ENCODE measurements at regions not wholly inside any gene's neighbourhood (a gene's known extent, or its start where the extent isn't known, plus 50 kb on each side); places are given as distances from the start of the nearest gene placed in this dataset.
"Not testable (repeated sequence)": the region's sequence is repeated elsewhere in the genome, so short reads cannot be mapped to it uniquely, and the experiment has no call there.

DNA sequence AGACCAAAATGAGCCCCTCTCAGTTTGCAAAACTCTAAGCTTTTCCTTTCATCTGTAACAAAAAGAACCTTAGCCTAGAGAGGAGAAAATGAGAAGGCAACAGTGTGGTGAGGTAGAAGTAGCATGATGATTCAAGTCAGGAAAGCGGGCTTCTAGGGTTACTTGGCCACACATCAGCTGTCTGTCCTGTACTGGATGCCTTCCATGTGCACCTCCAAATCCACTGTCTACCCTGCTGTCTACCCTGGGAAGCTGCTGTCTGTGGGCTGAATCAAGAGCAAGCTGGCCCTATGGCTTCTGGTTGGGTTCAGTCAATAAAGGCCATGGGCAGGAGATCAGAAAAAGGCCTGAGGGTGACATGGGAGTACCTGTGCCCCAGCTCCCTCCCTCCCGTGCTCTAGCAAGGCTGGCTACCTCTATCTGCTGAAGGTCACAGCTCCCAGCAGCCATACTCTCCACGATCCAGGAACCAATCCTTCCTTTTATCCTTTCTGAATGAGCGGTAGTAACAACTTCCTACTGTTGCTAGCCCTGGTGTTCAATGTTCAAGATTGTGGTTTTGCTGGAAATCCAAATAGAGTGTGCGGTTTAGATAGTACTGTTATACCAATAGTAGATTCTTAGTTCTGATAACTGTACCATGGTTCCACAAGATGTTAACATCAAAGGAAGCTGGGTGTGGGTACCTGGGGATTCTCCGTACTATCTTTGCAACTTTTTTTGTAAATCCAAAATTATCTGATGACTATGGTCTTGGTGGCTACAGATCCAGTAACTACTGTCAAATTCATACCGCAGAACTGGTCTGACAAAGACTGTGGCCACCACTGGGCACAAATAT, 191.0 kb downstream of the ESM1 start:
- no peaks in the 10 kb centered on the region for H3K36me3 ChIP-seq (ENCODE audit: control insufficient read depth, insufficient read depth, low read length)
- TF ChIP-seq, protein P1, sequence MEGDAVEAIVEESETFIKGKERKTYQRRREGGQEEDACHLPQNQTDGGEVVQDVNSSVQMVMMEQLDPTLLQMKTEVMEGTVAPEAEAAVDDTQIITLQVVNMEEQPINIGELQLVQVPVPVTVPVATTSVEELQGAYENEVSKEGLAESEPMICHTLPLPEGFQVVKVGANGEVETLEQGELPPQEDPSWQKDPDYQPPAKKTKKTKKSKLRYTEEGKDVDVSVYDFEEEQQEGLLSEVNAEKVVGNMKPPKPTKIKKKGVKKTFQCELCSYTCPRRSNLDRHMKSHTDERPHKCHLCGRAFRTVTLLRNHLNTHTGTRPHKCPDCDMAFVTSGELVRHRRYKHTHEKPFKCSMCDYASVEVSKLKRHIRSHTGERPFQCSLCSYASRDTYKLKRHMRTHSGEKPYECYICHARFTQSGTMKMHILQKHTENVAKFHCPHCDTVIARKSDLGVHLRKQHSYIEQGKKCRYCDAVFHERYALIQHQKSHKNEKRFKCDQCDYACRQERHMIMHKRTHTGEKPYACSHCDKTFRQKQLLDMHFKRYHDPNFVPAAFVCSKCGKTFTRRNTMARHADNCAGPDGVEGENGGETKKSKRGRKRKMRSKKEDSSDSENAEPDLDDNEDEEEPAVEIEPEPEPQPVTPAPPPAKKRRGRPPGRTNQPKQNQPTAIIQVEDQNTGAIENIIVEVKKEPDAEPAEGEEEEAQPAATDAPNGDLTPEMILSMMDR (IDR thresholded peaks at IDR 0.05; ENCODE audit: insufficient read depth, low read depth, low read length), result no peak
- H3K27me3 ChIP-seq (ENCODE audit: control insufficient read depth, insufficient read depth, low read length), result no peaks in the 10 kb centered on the region
- DNase-seq (ENCODE audit: low read depth), result no peak
- ChIA-PET POLR2A (no interaction called here), CTCF (no interaction called here)
- H3K4me3 ChIP-seq (ENCODE audit: low read depth, low read length), result no peak overlapping the region

GRCh38 chr5:54793468-54794134, 191.8 kb downstream of the ESM1 start:
- TF ChIP-seq, protein P1 (IDR thresholded peaks at IDR 0.05; ENCODE audit: insufficient read depth, low read depth, low read length), result no peak
- CTCF ChIA-PET, result no interaction called here
- H3K27me3 ChIP-seq (ENCODE audit: control insufficient read depth, insufficient read depth, low read length), result no peaks in the 10 kb centered on the region
- POLR2A ChIA-PET, result no interaction called here
- peak; percentile 19 for DNase-seq (ENCODE audit: low read depth)
- no peaks in the 10 kb centered on the region for H3K36me3 ChIP-seq (ENCODE audit: control insufficient read depth, insufficient read depth, low read length)
- H3K4me3 ChIP-seq (ENCODE audit: low read depth, low read length), result no peak overlapping the region

- Histone ChIP-seq H3K27me3 (ENCODE audit: control insufficient read depth, insufficient read depth, low read length) (no peaks in the 10 kb centered on the region), H3K4me3 (ENCODE audit: low read depth, low read length) (no peak overlapping the region), H3K36me3 (ENCODE audit: control insufficient read depth, insufficient read depth, low read length) (no peaks in the 10 kb centered on the region)
- POLR2A ChIA-PET, result no interaction called here
- TF ChIP-seq, protein P1 (IDR thresholded peaks at IDR 0.05; ENCODE audit: insufficient read depth, low read depth, low read length), result no peak
- DNase-seq (ENCODE audit: low read depth), result no peak
- CTCF ChIA-PET, result interaction anchor here (0.7 kb wide), 1 partner anchor 1768 kb away, joined by 4 read pairs; no protein-coding TSS in a partner anchor
Observed at GRCh38 chr5:54792611-54793404, 192.6 kb downstream of the ESM1 start.

- POLR2A ChIA-PET, CTCF ChIA-PET: not testable (repeated sequence)
Observed at GRCh38 chr5:54787910-54788309, 197.5 kb downstream of the ESM1 start.

DNA sequence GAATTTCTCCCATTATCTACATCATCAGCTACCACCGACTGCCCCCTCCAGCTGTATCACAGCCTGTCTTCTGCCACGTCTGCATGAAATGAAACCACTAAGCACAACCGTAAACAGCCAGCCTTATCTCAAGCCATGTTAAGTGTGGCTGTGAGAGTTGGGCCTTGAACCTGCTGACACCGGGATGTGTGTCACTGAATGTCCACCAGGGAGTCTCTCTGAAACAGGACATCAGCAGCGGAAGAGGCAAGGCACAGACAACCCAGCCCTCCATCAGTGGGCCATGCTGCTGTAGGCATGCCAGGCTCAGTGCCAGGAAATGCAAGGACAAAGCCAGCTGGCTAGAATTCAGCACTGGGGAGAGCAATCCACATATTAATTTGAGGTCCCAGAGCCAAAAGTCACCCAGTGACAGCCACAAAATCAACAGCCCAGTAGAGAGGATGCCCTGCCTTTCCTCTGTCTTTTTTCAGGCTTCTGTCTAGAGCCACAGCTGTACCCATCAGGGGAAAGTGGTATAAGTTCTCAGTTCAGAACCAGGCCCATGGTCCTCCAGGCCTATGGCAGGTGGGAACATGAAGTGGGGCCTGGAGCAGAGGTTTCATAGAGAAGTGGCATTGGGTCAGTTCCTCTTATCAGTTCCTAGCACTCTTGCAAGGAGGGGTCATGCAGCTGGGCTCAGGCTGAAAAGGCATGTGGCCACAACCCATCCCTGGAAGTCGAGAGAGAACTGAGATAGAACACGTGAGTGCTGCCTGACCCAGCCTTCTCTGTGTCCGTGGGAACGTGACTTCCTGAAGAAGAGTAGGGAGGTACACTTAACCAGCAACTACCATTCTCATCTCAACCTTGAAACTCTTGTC, 199.4 kb downstream of the ESM1 start:
- no peak for DNase-seq (ENCODE audit: low read depth)
- H3K4me3 ChIP-seq (ENCODE audit: low read depth, low read length), result no peak overlapping the region
- no peaks in the 10 kb centered on the region for H3K27me3 ChIP-seq (ENCODE audit: control insufficient read depth, insufficient read depth, low read length)
- ChIA-PET CTCF (interaction anchor here (0.8 to 1.3 kb wide), 3 partner anchors 13 to 45 kb away, joined by 3 read pairs; no protein-coding TSS in a partner anchor), POLR2A (no interaction called here)
- no peaks in the 10 kb centered on the region for H3K36me3 ChIP-seq (ENCODE audit: control insufficient read depth, insufficient read depth, low read length)
- TF ChIP-seq, protein P1 (IDR thresholded peaks at IDR 0.05; ENCODE audit: insufficient read depth, low read depth, low read length), result no peak

More at GRCh38 chr5:54787910-54788309, 197.5 kb downstream of the ESM1 start:
- H3K27me3 ChIP-seq (ENCODE audit: control insufficient read depth, insufficient read depth, low read length); H3K36me3 ChIP-seq (ENCODE audit: control insufficient read depth, insufficient read depth, low read length); H3K4me3 ChIP-seq (ENCODE audit: low read depth, low read length); DNase-seq (ENCODE audit: low read depth): not testable (repeated sequence)
